Body of pancreas (tissue), 4 donors: ENCODE measurements at regions not wholly inside any gene's neighbourhood (a gene's known extent, or its start where the extent isn't known, plus 50 kb on each side); places are given as distances from the start of the nearest gene placed in this dataset.

ENCODE experiments used
- CTCF ChIP-seq, 7 experiments: fragments of 450-650 bp in 4 of 7; fragments of 200-600 bp in 3 of 7; sonication (generic) in 3 of 7; IDR thresholded peaks; one replicate each; pipeline ENCODE4 v1.5.1; 2016 to 2019; ENCODE audit warnings: antibody characterized with exemption in 7 of 7
- POLR2A ChIP-seq, 3 donors: fragments of 450-650 bp; IDR thresholded peaks; one replicate each; pipeline ENCODE4 v1.6.1; 2016; ENCODE audit warnings: antibody characterized with exemption in 3 of 3, mild to moderate bottlenecking in 2 of 3

- TF ChIP-seq CTCF (IDR thresholded peaks at IDR 0.05) (no peak), POLR2A (IDR thresholded peaks at IDR 0.05) (no peak)
Measured at GRCh38 chrY:7815285-7815684, 903.7 kb upstream of the AMELY start.
